ENCODE measurements at regions not wholly inside any gene's neighbourhood (a gene's known extent, or its start where the extent isn't known, plus 50 kb on each side); places are given as distances from the start of the nearest gene placed in this dataset.

- ATAC-seq, result no peak
- TF ChIP-seq CTCF (IDR thresholded peaks at IDR 0.05), result no peak
Observed at GRCh38 chr18:31247574-31248199, 70.3 kb upstream of the DSG1 start.

DNA sequence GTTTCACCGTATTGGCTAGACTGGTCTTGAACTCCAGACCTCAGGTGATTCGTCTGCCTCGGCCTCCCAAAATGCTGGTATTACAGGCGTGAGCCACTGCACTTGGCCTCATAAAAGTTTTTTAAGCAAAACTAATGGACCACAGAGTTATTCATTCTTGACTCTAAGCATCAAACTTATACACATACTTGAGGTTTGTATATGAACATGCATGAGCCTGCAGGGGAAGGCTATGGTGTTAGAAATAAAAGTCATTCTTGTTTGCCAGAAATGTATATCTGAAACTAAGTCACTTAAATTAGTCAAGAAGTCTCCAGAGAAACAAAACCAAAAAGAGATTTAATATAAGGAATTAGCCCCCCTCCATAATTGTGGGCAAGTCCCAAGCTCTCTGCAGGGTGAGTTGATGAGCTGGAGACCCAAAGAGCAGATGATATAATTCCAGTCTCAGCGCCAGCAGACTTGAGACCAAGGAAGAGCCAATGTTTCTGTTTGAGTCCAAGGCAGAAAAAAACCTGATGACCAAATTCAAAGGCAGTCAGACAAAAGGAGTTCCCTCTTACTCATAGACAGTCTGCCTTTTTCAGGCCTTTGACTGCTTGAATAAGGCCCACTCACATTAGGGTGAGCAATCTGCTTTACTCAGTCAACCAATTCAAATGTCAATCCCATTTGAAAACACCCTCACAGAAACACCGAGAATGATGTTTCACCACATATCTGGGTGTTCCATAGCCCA is 69.0 kb upstream of the DSG1 start:
- Histone ChIP-seq H3K27me3 (no peaks in the 10 kb centered on the region), H3K9me3 (no peaks in the 10 kb centered on the region), H3K36me3 (no peaks in the 10 kb centered on the region), H3K4me1 (no peaks in the 10 kb centered on the region), H3K27ac (no peak overlapping the region), H3K4me3 (no peak overlapping the region)
- no peak for TF ChIP-seq CTCF (IDR thresholded peaks at IDR 0.05)
- DNase-seq (no peak), ATAC-seq (no peak)
- intact Hi-C loops (cut with DNase I), result no loop called here

More at GRCh38 chr18:31247574-31248199, 70.3 kb upstream of the DSG1 start:
- intact Hi-C loops (cut with DNase I), result no loop called here
- Histone ChIP-seq H3K36me3 (no peaks in the 10 kb centered on the region), H3K4me1 (no peaks in the 10 kb centered on the region), H3K27ac (no peak overlapping the region), H3K27me3 (no peaks in the 10 kb centered on the region), H3K9me3 (no peaks in the 10 kb centered on the region), H3K4me3 (no peak overlapping the region)
- DNase-seq, result no peak

DNA sequence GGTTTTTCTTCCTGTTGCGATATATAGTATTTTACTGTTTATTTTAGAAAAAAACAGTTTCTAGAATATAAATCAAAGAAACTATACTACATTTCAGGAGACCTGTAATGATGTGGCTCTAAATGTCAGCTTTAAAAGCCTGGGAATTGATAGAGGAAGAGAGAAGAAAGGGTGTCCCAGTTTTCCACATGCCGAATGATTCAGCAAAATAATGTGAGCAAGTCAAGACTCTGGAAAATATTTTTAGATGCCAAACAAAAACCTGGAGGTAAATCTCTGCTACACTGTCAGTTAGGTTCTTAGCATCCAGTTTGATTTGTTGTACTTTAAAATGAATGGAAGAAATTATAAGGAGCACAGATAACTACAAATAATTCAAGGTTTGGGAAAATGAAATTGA is 67.1 kb upstream of the DSG1 start:
- no peak for ATAC-seq
- no peaks in the 10 kb centered on the region for H3K36me3 ChIP-seq
- no peaks in the 10 kb centered on the region for H3K27me3 ChIP-seq
- no peak for DNase-seq
- no peaks in the 10 kb centered on the region for H3K9me3 ChIP-seq
- no peak overlapping the region for H3K27ac ChIP-seq
- no peak for TF ChIP-seq CTCF (IDR thresholded peaks at IDR 0.05)
- H3K4me3 ChIP-seq, result no peak overlapping the region
- no peaks in the 10 kb centered on the region for H3K4me1 ChIP-seq
- intact Hi-C loops (cut with DNase I), result no loop called here

DNA sequence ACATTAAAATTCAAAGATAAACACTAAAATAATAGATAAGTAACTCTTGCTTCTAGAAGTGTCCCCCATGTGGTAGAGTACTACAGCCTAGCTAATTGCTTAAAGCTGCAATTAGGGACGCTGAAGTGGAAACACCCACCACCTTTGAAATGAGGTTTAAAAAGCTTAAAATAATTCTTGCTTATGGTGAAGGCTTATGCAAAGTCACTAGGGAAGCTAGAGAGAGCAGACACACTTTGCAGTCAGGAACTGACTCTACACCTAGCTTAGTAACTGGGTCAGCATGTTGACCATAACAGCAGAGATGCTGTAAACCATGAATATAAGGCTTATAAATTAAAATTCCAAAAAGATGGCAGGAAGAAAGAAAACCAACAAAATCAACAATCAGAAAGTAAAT is 65.4 kb upstream of the DSG1 start:
- Histone ChIP-seq H3K27me3 (no peaks in the 10 kb centered on the region), H3K36me3 (no peaks in the 10 kb centered on the region), H3K9me3 (no peaks in the 10 kb centered on the region), H3K4me3 (no peak overlapping the region), H3K4me1 (no peaks in the 10 kb centered on the region), H3K27ac (no peak overlapping the region)
- no peak for TF ChIP-seq CTCF (IDR thresholded peaks at IDR 0.05)
- no peak for ATAC-seq
- no peak for DNase-seq
- intact Hi-C loops (cut with DNase I), result no loop called here

DNA sequence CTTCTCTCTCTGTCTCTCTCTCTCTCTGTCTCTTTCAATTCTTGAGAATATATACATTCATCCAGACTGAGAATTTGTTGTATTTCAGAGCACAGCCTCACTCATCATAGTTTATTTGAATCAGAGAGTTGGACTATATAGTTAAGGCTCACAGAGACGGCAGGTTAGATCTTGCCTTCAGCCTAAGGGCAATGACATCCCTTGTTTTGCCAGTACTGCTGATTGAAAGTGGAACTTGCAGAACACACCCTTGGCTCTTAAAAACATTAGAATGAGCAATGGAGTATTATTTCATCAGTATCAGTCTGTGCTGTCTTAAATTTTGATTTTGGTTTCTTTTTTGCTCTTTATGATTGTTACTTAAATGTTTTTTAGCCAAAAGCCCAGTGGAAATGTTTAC is 62.0 kb upstream of the DSG1 start:
- TF ChIP-seq CTCF (IDR thresholded peaks at IDR 0.05), result no peak
- no peaks in the 10 kb centered on the region for H3K4me1 ChIP-seq
- no peaks in the 10 kb centered on the region for H3K36me3 ChIP-seq
- no peak for DNase-seq
- ATAC-seq, result no peak
- H3K27ac ChIP-seq, result no peak overlapping the region
- intact Hi-C loops (cut with DNase I), result no loop called here
- H3K4me3 ChIP-seq, result no peak overlapping the region
- no peaks in the 10 kb centered on the region for H3K27me3 ChIP-seq
- no peaks in the 10 kb centered on the region for H3K9me3 ChIP-seq

All from left lung (tissue), 4 donors.